ENCODE measurements at regions not wholly inside any gene's neighbourhood (a gene's known extent, or its start where the extent isn't known, plus 50 kb on each side); places are given as distances from the start of the nearest gene placed in this dataset.
"Not testable (repeated sequence)": the region's sequence is repeated elsewhere in the genome, so short reads cannot be mapped to it uniquely, and the experiment has no call there.

GRCh38 chr7:57740126-57740525, 290.1 kb downstream of the ZNF716 start:
- H3K4me3 ChIP-seq; H3K4me1 ChIP-seq (replicated peaks in 1 of 2); ATAC-seq (replicated peaks in 6 of 8); H3K27ac ChIP-seq; in situ Hi-C loops (cut with MboI; ENCODE audit: low pct_unique_long_range_greater_than_20kb in 2 of 9, low sequenced_read_pairs in 9 of 9, unreplicated experiment in 9 of 9): not testable (repeated sequence)
- WGBS, 10 experiments: 0 to 80% (median 0%) methylated on average over 1 to 2 of the region's 3 CpGs; no CpG with 5 or more reads in 5 of the 10 experiments

DNA sequence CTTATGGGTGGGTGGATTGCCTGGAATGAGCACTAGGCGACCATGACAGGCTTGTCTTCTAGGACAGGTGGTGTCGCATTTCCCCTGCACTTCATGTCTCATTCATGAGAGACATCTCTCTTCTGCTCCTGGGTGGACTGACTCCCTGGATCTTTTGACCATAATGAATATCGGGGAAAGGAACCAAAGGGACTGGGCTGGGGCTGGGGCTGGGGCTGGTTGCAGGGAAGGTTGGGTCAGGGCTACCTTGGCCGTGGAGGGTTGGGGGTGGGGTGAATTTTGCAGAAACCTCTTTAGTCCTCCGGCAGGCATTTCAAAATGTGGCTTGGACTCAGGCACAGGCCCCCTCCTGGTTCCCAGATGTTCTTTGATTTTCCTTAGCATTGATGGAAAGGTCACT, 319.2 kb downstream of the ZNF716 start:
- in situ Hi-C loops (cut with MboI; ENCODE audit: low pct_unique_long_range_greater_than_20kb in 2 of 9, low sequenced_read_pairs in 9 of 9, unreplicated experiment in 9 of 9): no loop called here
- Histone ChIP-seq H3K27ac (no peak overlapping the region), H3K4me1 (replicated peaks in 1 of 2) (no peaks in the 10 kb centered on the region), H3K4me3 (no peak overlapping the region)
- WGBS, 10 experiments: 0 to 71% (median 33%) methylated on average over 1 to 2 of the region's 5 CpGs; no CpG with 5 or more reads in 7 of the 10 experiments
- ATAC-seq (replicated peaks in 6 of 8): no peak

- in situ Hi-C loops (cut with MboI; ENCODE audit: low pct_unique_long_range_greater_than_20kb in 2 of 9, low sequenced_read_pairs in 9 of 9, unreplicated experiment in 9 of 9): no loop called here
- no peak overlapping the region for H3K4me3 ChIP-seq
- no peaks in the 10 kb centered on the region for H3K4me1 ChIP-seq (replicated peaks in 1 of 2)
- no peak overlapping the region for H3K27ac ChIP-seq
- no peak for ATAC-seq (replicated peaks in 6 of 8)
- WGBS, 10 experiments: 20 to 100% (median 49%) methylated on average over 1 to 10 of the region's 24 CpGs; no CpG with 5 or more reads in 6 of the 10 experiments
Measured at GRCh38 chr7:57769958-57770357, 320.0 kb downstream of the ZNF716 start.

DNA sequence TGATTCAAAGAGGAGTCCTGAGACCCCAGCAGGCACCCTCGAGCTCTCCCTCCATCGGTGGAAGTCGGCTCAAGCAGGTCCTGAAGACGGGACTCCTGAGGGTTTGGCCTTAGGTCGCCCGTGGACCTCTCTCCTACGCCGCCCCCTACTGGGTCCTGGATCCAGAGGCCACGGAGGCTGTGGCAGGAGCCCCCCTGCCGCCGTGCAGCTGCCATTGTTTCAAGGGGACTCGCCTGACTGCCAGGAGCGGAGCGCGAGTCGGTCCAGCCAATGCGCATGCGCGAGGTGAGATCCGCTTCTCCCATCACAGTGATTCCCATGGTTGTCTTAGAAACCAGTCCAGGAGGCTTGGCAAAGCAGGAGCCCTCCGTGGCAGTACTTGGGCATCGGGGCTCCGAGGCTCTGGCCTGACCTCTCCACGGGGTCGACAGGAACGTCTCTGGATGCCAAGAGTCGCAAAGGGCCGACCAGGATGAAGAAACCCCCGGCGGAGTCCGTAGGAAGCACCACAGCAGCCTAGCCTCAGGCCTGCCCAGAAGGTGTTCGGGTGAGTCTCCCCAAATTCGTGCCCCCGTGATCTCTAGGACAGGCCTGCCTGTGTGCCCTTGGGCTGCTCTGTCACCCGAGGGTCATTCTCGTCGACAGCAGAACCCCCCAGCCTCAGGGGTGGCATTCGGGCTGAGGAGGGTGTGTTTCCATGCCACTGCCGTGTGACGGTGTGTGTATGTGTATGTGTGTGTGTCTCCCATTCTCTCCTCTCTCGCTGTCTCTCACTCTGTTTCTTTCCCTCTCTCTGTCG, 322.3 kb downstream of the ZNF716 start:
- in situ Hi-C loops (cut with MboI; ENCODE audit: low pct_unique_long_range_greater_than_20kb in 2 of 9, low sequenced_read_pairs in 9 of 9, unreplicated experiment in 9 of 9): no loop called here
- 47 to 100% (median 72%) methylated on average over 3 to 14 of the region's 42 CpGs; no CpG with 5 or more reads in 4 of the 10 experiments for WGBS, 10 experiments
- no peak overlapping the region for H3K27ac ChIP-seq
- H3K4me1 ChIP-seq (replicated peaks in 1 of 2): no peaks in the 10 kb centered on the region
- H3K4me3 ChIP-seq: no peak overlapping the region
- ATAC-seq (replicated peaks in 6 of 8): no peak

DNA sequence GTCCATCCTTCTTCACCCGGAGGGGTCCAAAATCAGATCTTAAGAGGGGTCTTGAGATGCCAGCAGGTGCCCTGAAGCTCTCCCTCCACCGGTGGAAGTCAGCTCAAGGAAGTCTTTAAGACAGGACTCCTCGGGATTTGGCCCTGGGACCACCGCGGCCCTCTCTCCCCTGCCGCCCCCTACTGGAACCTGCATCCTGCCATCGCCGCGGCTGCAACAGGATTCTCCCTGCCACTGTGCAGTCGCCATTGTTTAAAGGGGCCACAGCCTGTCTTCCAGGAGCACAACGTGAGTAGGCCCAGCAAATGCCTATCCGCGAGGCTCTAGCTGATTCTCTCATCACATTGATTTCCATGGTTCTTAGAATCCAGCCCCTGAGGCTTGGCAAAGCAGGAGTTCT, 324.3 kb downstream of the ZNF716 start:
- in situ Hi-C loops (cut with MboI; ENCODE audit: low pct_unique_long_range_greater_than_20kb in 2 of 9, low sequenced_read_pairs in 9 of 9, unreplicated experiment in 9 of 9): no loop called here
- 20 to 80% (median 61%) methylated on average over 2 to 6 of the region's 13 CpGs; no CpG with 5 or more reads in 5 of the 10 experiments for WGBS, 10 experiments
- H3K4me1 ChIP-seq (replicated peaks in 1 of 2): no peaks in the 10 kb centered on the region
- no peak for ATAC-seq (replicated peaks in 6 of 8)
- H3K4me3 ChIP-seq: no peak overlapping the region
- H3K27ac ChIP-seq: no peak overlapping the region

DNA sequence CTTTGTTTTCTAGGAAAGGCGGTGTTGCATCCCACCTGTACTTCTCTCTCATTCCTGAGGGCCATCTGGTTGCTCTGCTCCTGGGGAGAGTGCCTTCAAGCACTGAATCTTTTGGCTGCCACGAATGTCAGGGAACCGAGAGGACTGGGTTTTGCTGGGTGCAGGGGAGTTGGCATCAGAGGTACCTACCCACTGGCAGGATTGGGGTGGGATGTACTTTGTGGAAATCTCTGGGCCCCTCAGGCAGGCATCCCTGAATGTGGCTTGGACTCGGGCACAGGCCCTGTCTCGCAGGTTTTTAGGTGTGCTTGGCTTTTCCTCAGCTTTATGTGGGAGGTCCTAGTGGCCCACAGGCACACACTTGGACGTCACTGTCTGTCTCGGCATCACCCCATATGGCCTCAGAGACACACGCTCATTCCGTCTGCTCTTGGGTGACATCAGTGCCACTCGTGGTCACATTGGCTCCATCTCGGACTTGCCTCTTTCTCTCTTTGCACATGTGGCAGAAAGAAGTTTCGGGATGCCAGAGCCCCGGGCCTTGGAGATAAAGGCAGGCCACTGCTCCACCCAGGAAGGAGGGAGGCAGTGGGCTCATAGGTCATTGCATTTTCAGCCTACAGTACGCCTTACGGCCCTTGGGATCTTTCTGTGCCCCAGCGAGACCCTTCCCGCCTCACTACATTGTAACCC, 325.6 kb downstream of the ZNF716 start:
- no peak overlapping the region for H3K27ac ChIP-seq
- H3K4me1 ChIP-seq (replicated peaks in 1 of 2): no peaks in the 10 kb centered on the region
- in situ Hi-C loops (cut with MboI; ENCODE audit: low pct_unique_long_range_greater_than_20kb in 2 of 9, low sequenced_read_pairs in 9 of 9, unreplicated experiment in 9 of 9): no loop called here
- 8 to 67% (median 40%) methylated on average over 2 to 13 of the region's 17 CpGs; no CpG with 5 or more reads in 3 of the 10 experiments for WGBS, 10 experiments
- no peak for ATAC-seq (replicated peaks in 6 of 8)
- no peak overlapping the region for H3K4me3 ChIP-seq

GRCh38 chr7:57776136-57776856, 326.3 kb downstream of the ZNF716 start:
- in situ Hi-C loops (cut with MboI; ENCODE audit: low pct_unique_long_range_greater_than_20kb in 2 of 9, low sequenced_read_pairs in 9 of 9, unreplicated experiment in 9 of 9); H3K4me1 ChIP-seq (replicated peaks in 1 of 2); ATAC-seq (replicated peaks in 6 of 8); H3K27ac ChIP-seq; H3K4me3 ChIP-seq: not testable (repeated sequence)
- 25 to 78% (median 59%) methylated on average over 1 to 12 of the region's 36 CpGs; no CpG with 5 or more reads in 4 of the 10 experiments for WGBS, 10 experiments

DNA sequence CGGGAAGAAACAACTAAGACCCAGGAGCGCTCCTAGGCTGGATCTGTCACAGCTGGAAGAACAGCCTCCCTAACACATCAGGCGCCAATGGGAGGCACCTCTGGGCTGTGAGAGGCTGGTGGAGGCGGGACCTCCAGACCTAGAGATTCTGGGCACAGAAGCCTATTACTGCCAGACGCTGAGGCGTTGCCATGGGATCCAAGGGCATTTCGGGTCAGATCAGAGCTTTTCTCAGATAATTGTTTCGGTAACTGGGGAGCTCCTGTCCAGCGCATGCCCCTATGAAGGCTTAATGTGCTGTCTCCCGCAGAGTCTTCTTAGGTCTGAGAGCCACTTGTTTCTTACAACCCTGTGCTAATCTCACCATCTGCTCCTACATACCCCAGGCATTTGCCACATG, 339.2 kb downstream of the ZNF716 start:
- in situ Hi-C loops (cut with MboI; ENCODE audit: low pct_unique_long_range_greater_than_20kb in 2 of 9, low sequenced_read_pairs in 9 of 9, unreplicated experiment in 9 of 9): no loop called here
- no peak for ATAC-seq (replicated peaks in 6 of 8)
- 0 to 93% (median 41%) methylated on average over 2 to 5 of the region's 10 CpGs; no CpG with 5 or more reads in 7 of the 10 experiments for WGBS, 10 experiments

DNA sequence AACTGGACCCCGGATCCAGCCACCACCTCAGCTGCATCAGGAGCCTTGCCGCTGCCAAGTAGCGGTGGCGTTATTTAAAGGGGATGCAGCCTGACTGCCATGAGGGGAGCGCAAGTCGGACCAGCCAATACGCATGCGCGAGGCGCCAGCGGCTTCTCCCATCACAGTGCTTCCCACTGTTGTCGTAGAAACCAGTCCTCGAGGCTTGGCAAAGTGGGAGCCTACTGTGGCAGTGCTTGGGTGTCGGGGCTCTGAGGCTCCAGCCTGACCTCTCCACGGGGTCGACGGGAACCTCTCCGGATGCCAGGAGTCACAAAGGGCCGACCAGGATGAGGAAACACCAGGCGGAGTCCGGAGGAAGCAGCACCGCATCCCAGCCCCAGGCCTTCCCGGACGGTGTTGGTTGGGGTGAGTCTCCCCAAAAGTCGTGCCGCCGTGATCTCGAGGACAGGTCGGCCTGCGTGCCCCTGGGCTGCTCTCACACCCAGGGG, 369.6 kb downstream of the ZNF716 start:
- WGBS, 10 experiments: 51 to 100% (median 74%) methylated on average over 1 to 22 of the region's 30 CpGs; no CpG with 5 or more reads in 6 of the 10 experiments
- Histone ChIP-seq H3K27ac (no peak overlapping the region), H3K4me1 (replicated peaks in 1 of 2) (no peaks in the 10 kb centered on the region), H3K4me3 (no peak overlapping the region)
- in situ Hi-C loops (cut with MboI; ENCODE audit: low pct_unique_long_range_greater_than_20kb in 2 of 9, low sequenced_read_pairs in 9 of 9, unreplicated experiment in 9 of 9): no loop called here
- ATAC-seq (replicated peaks in 6 of 8): no peak

More for the DNA sequence above, 339.2 kb downstream of the ZNF716 start:
- Histone ChIP-seq H3K27ac (no peak overlapping the region), H3K4me3 (no peak overlapping the region), H3K4me1 (replicated peaks in 1 of 2) (no peaks in the 10 kb centered on the region)

DNA sequence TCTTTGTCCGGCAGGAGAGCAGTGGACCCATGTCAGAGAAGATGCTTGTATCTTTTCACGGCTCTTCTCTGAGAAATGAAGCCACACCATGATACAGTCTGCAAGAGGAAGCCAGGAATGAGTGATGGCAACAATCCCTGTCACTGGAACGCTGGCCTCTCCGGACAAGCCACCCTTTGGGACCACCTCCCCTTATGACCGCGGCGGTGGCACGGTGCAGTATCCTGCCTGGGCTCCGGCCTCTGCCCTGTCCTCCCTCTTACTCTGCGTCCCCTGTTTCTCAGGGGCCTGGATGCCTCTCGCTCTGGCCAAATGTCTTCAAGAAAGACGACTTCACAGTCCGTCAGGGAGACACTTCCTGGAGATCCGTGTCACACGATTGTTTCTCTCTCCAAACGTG, 370.5 kb downstream of the ZNF716 start:
- Histone ChIP-seq H3K4me3 (no peak overlapping the region), H3K4me1 (replicated peaks in 1 of 2) (no peaks in the 10 kb centered on the region), H3K27ac (no peak overlapping the region)
- 0 to 100% (median 54%) methylated on average over 1 to 11 of the region's 16 CpGs; no CpG with 5 or more reads in 4 of the 10 experiments for WGBS, 10 experiments
- ATAC-seq (replicated peaks in 6 of 8): no peak
- in situ Hi-C loops (cut with MboI; ENCODE audit: low pct_unique_long_range_greater_than_20kb in 2 of 9, low sequenced_read_pairs in 9 of 9, unreplicated experiment in 9 of 9): no loop called here

- Histone ChIP-seq H3K27ac (no peak overlapping the region), H3K4me1 (replicated peaks in 1 of 2) (no peaks in the 10 kb centered on the region), H3K4me3 (no peak overlapping the region)
- no peak for ATAC-seq (replicated peaks in 6 of 8)
- in situ Hi-C loops (cut with MboI; ENCODE audit: low pct_unique_long_range_greater_than_20kb in 2 of 9, low sequenced_read_pairs in 9 of 9, unreplicated experiment in 9 of 9): no loop called here
- 52 to 70% (median 60%) methylated on average over 1 to 15 of the region's 57 CpGs; no CpG with 5 or more reads in 4 of the 10 experiments for WGBS, 10 experiments
Measured at GRCh38 chr7:57821438-57822382, 371.7 kb downstream of the ZNF716 start.

DNA sequence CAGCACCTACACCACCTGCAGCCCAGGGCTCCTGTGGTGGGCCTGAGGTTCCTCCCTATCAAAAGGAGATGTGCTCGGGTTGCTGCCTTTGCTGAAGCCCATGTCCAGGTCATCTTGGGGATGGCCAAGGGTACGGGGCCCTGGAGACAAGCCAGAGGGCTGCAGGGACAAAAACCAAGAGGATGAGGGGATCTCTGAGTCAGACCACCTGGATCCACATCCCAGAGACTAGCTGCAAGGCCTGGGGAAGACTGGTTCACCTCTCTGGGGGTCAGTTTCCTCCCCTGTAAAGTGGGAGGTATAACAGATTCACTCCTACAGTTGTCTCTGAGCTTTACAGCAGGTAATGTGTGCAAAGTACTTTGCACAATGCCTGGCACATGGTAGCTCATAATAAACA, 376.6 kb downstream of the ZNF716 start:
- H3K4me3 ChIP-seq; H3K4me1 ChIP-seq (replicated peaks in 1 of 2); H3K27ac ChIP-seq; ATAC-seq (replicated peaks in 6 of 8); in situ Hi-C loops (cut with MboI; ENCODE audit: low pct_unique_long_range_greater_than_20kb in 2 of 9, low sequenced_read_pairs in 9 of 9, unreplicated experiment in 9 of 9): not testable (repeated sequence)
- 20% methylated on average over 1 to 2 of the region's 2 CpGs; no CpG with 5 or more reads in 7 of the 10 experiments for WGBS, 10 experiments
